Panc1 (cell line): ENCODE measurements at regions not wholly inside any gene's neighbourhood (a gene's known extent, or its start where the extent isn't known, plus 50 kb on each side); places are given as distances from the start of the nearest gene placed in this dataset.

Experiments
- ATAC-seq: fragments of 200-7000 bp; cut with Tn5 transposase; 2 replicates; pipeline ENCODE4 v1.9.1; 2020; ENCODE audit warnings: mild to moderate bottlenecking, moderate library complexity
- BruUV-seq: library from RNA; stranded (reverse); fragments of 400-500 nt; replicated peaks from 2 replicates; lab custom pipeline; 2021; lab: Mats Ljungman, UMichigan
- CTCF ChIA-PET: fragments of 300-600 bp; sonication (Branson Sonifier 250); formaldehyde crosslinking; loops from one replicate; lab custom pipeline; 2022; ENCODE audit warnings: antibody characterized with exemption; lab: Charles Lee
- POLR2A ChIA-PET: fragments of 300-600 bp; sonication (Branson Sonifier 250); formaldehyde crosslinking; loops from one replicate; lab custom pipeline; 2022; ENCODE audit warnings: antibody characterized with exemption; lab: Charles Lee
- DNase-seq: peaks from one replicate; pipeline ENCODE4 v3.0.0-alpha.2; 2010; ENCODE audit warnings: low read depth, low spot score
- H3K27ac ChIP-seq: 2 replicates; pipeline ENCODE4 v1.5.1; 2011; ENCODE audit warnings: mild to moderate bottlenecking, low read length, inconsistent platforms
- H3K27me3 ChIP-seq: fragments of 200-500 bp; sonication (Bioruptor generic); 2 replicates; pipeline ENCODE4 v1.6.0; 2014; ENCODE audit warnings: low read length, inconsistent platforms; ENCODE audit not compliant: control insufficient read depth, insufficient read depth
- H3K36me3 ChIP-seq: fragments of 200-500 bp; sonication (Bioruptor generic); 2 replicates; pipeline ENCODE4 v1.5.1; 2014; ENCODE audit warnings: inconsistent platforms, mild to moderate bottlenecking, low read length, moderate library complexity; ENCODE audit not compliant: control insufficient read depth, insufficient read depth
- H3K4me1 ChIP-seq: 2 replicates; pipeline ENCODE4 v1.5.1; 2011; ENCODE audit warnings: inconsistent platforms, mild to moderate bottlenecking, low read length, moderate library complexity; ENCODE audit not compliant: control insufficient read depth, insufficient read depth
- H3K4me3 ChIP-seq, 2 experiments: 2 replicates each; pipeline ENCODE4 v1.5.1; 2011 to 2012; ENCODE audit warnings: low read depth in 2 of 2, low read length in 2 of 2, mild to moderate bottlenecking in 2 of 2, inconsistent platforms in 1 of 2, moderate library complexity in 1 of 2
- H3K9me3 ChIP-seq: fragments of 200-500 bp; sonication (Bioruptor generic); 2 replicates; pipeline ENCODE4 v1.5.1; 2014; ENCODE audit warnings: low read depth, mild to moderate bottlenecking, inconsistent platforms, low read length, moderate library complexity; ENCODE audit not compliant: control insufficient read depth, insufficient read depth
- CTCF ChIP-seq: fragments of 450-650 bp; IDR thresholded peaks from 2 replicates; pipeline ENCODE4 v1.5.1; 2017; ENCODE audit warnings: mild to moderate bottlenecking
- POLR2AphosphoS5 ChIP-seq: IDR thresholded peaks from 2 replicates; pipeline ENCODE4 v1.6.1; 2012; ENCODE audit warnings: mild to moderate bottlenecking, low read depth, low read length, moderate library complexity
- REST ChIP-seq, 2 experiments: IDR thresholded peaks; 2 replicates each; pipeline ENCODE4 v1.6.1; 2011 to 2012; ENCODE audit warnings: low read depth in 2 of 2, control low read depth in 1 of 2, low read length in 1 of 2, mild to moderate bottlenecking in 1 of 2, moderate library complexity in 1 of 2; ENCODE audit not compliant: insufficient read depth in 1 of 2
- SIN3A ChIP-seq: IDR thresholded peaks from 2 replicates; pipeline ENCODE4 v1.6.1; 2012; ENCODE audit warnings: low read depth, mild to moderate bottlenecking, low read length, moderate library complexity, borderline replicate concordance; ENCODE audit not compliant: insufficient read depth
- TCF7L2 ChIP-seq: IDR thresholded peaks from 2 replicates; pipeline ENCODE4 v1.6.1; 2011; ENCODE audit warnings: mild to moderate bottlenecking, low read depth, low read length, inconsistent platforms
- in situ Hi-C: cut with HindIII; loops from 2 replicates; pipeline ENCODE4 v1.10.0; 2016; ENCODE audit warnings: low sequenced_read_pairs, low pct_unique_long_range_greater_than_20kb
- intact Hi-C: fragments of 100-400 bp; cut with micrococcal nuclease; formaldehyde crosslinking; loops from one replicate; pipeline ENCODE4 v1.10.0; 2022; ENCODE audit not compliant: unreplicated experiment

DNA sequence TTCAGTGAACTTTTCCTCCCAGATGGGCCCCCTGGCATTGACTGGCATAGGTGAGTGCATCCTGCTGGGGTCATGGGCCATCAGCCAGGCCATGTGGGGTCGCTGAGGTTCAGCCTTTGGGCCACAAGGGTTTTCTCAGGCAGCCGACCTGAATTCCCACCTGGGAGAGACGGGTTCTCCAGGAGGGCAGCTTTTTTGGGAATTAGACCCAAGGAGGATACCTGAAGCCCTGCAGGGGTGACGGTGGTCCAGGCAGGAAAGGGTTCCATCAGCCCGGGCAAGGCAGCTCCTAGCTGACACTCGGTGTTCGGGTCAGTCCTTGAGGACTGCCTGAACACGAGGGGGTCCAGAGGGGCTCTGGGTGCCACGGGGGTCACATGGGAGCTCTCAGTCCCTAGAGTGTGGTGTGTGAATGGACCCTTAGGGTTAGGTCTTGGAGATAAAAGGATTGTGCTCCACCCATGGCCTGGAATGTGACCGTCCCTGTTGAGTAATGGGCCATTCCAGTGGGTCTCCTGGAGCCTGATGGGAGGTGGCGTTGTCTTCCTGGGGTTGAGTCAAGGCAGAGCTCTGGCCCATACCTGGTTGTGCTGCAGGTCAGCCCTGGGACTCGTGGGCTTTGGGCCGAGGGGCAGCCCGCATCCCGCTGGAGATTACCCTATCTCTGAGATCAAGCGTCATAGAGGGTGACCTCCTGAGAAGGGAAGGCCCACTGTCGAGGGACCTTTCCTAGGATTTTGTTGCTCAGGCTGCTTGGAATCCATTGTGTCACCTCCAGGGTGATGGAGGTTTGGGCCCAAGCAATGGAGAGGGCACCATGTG lies 192.8 kb downstream of the UBE3A start:
- intact Hi-C loops, result no loop called here

More for the DNA sequence above, 192.8 kb downstream of the UBE3A start:
- no peaks in the 10 kb centered on the region for H3K4me1 ChIP-seq
- TF ChIP-seq REST (IDR thresholded peaks at IDR 0.05; ENCODE audit: insufficient read depth in 1 of 2, low read depth in 2 of 2, low read length in 1 of 2), result no peak
- no peak for TF ChIP-seq SIN3A
- TF ChIP-seq POLR2AphosphoS5, result no peak
- no peak for TF ChIP-seq CTCF
- no peak for TF ChIP-seq TCF7L2
- in situ Hi-C loops, result no loop called here
- ATAC-seq (no peak), DNase-seq (no peak)
- H3K9me3 ChIP-seq, result no peaks in the 10 kb centered on the region
- H3K27ac ChIP-seq, result no peak overlapping the region
- no peaks in the 10 kb centered on the region for H3K36me3 ChIP-seq
- H3K4me3 ChIP-seq, result no peak overlapping the region
- no TSS peak for BruUV-seq
- no peaks in the 10 kb centered on the region for H3K27me3 ChIP-seq
- CTCF ChIA-PET, result no interaction called here
- POLR2A ChIA-PET, result no interaction called here
